A549 (cell line): ENCODE measurements at regions not wholly inside any gene's neighbourhood (a gene's known extent, or its start where the extent isn't known, plus 50 kb on each side); places are given as distances from the start of the nearest gene placed in this dataset.

Experiments
- ATAC-seq, 2 experiments: fragments of 200-7000 bp in 1 of 2; fragments of >200 bp in 1 of 2; cut with Nextera tagmentation in 1 of 2; cut with Tn5 transposase in 1 of 2; 3 replicates each; pipeline versions ENCODE4 v1.8.0 to v1.9.1; 2018 to 2020; ENCODE audit warnings: mild to moderate bottlenecking in 1 of 2, moderate library complexity in 1 of 2
- CTCF ChIA-PET: fragments of 300-600 bp; sonication (Branson Sonifier 250); formaldehyde crosslinking; extraction: SDS; loops from one replicate; lab custom pipeline; 2021; ENCODE audit warnings: antibody characterized with exemption, inconsistent platforms; lab: Yijun Ruan, JAX
- POLR2A ChIA-PET: fragments of 350-600 bp; formaldehyde crosslinking; extraction: SDS; loops from one replicate; lab custom pipeline; 2021; ENCODE audit warnings: antibody characterized with exemption, inconsistent platforms; lab: Yijun Ruan, JAX
- DNase-seq, 2 experiments: peaks; one replicate each; pipeline versions ENCODE4 v3.0.0 to v3.0.0-alpha.2; 2011 to 2016; ENCODE audit warnings: low read depth in 1 of 2, low spot score in 1 of 2
- FAIRE-seq: peaks from 2 replicates; lab custom pipeline; 2011; peaks lifted over from hg19 to GRCh38; lab: Jason Lieb, UNC
- H3K27ac ChIP-seq, 2 experiments: fragments of >200 bp; sonication (Bioruptor Twin); formaldehyde crosslinking; 3 replicates each; pipeline ENCODE4 v1.5.1; 2016 to 2017
- H3K4me1 ChIP-seq: fragments of >200 bp; sonication (Bioruptor Twin); formaldehyde crosslinking; 3 replicates; pipeline ENCODE4 v1.6.1; 2016
- H3K4me2 ChIP-seq: fragments of >200 bp; sonication (Bioruptor Twin); formaldehyde crosslinking; 3 replicates; pipeline ENCODE4 v1.6.1; 2016
- H3K4me3 ChIP-seq: fragments of >200 bp; sonication (Bioruptor Twin); formaldehyde crosslinking; 3 replicates; pipeline ENCODE4 v1.5.1; 2016
- H3K9me3 ChIP-seq: fragments of >200 bp; sonication (Bioruptor Twin); formaldehyde crosslinking; 3 replicates; pipeline ENCODE4 v1.6.1; 2016
- CEBPB ChIP-seq, 2 experiments: fragments of >200 bp in 1 of 2; sonication (Bioruptor Twin) in 1 of 2; formaldehyde crosslinking in 1 of 2; IDR thresholded peaks; 2 replicates each; pipeline ENCODE4 v1.6.1; 2012 to 2016
- CHD4 ChIP-seq: fragments of 200-600 bp; sonication (generic); IDR thresholded peaks from 2 replicates; pipeline ENCODE4 v1.6.1; 2016; ENCODE audit warnings: antibody characterized with exemption, mild to moderate bottlenecking, borderline replicate concordance
- CTCF ChIP-seq: fragments of >200 bp; sonication (Bioruptor Twin); formaldehyde crosslinking; IDR thresholded peaks from 3 replicates; pipeline ENCODE4 v1.5.1; 2016
- EHF ChIP-seq: fragments of 250-450 bp; sonication (Bioruptor Pico); IDR thresholded peaks from 2 replicates; pipeline ENCODE4 v1.5.0; 2020; ENCODE audit warnings: mild to moderate bottlenecking
- FOSB ChIP-seq: fragments of 250-450 bp; sonication (Bioruptor Pico); IDR thresholded peaks from 2 replicates; pipeline ENCODE4 v1.5.0; 2020; ENCODE audit warnings: mild to moderate bottlenecking, moderate library complexity
- FOSL2 ChIP-seq, 2 experiments: fragments of 450-650 bp in 1 of 2; fragments of >200 bp in 1 of 2; sonication (Bioruptor Twin) in 1 of 2; formaldehyde crosslinking; IDR thresholded peaks; 2 replicates each; pipeline versions ENCODE4 v1.5.0 to v1.6.1; 2016 to 2020; ENCODE audit warnings: mild to moderate bottlenecking in 1 of 2, moderate library complexity in 1 of 2
- FOXS1 ChIP-seq: fragments of 250-450 bp; sonication (Bioruptor Pico); IDR thresholded peaks from 2 replicates; pipeline ENCODE4 v1.5.0; 2020; ENCODE audit warnings: mild to moderate bottlenecking, moderate library complexity
- HDAC2 ChIP-seq: fragments of 200-600 bp; sonication (generic); IDR thresholded peaks from 2 replicates; pipeline ENCODE4 v1.6.1; 2016
- HEYL ChIP-seq: fragments of 250-450 bp; sonication (Bioruptor Pico); IDR thresholded peaks from 2 replicates; pipeline ENCODE4 v1.8.0; 2021; ENCODE audit warnings: mild to moderate bottlenecking, moderate library complexity
- HOXA7 ChIP-seq: fragments of 250-450 bp; sonication (Bioruptor Pico); IDR thresholded peaks from 2 replicates; pipeline ENCODE4 v1.5.0; 2020; ENCODE audit warnings: mild to moderate bottlenecking, moderate library complexity
- HOXB5 ChIP-seq: fragments of 250-450 bp; sonication (Bioruptor Pico); IDR thresholded peaks from 2 replicates; pipeline ENCODE4 v1.5.0; 2020; ENCODE audit warnings: mild to moderate bottlenecking, moderate library complexity
- JUNB ChIP-seq: fragments of >200 bp; sonication (Bioruptor Twin); formaldehyde crosslinking; IDR thresholded peaks from 2 replicates; pipeline ENCODE4 v1.6.1; 2016
- KDM1A ChIP-seq: fragments of 200-600 bp; sonication (generic); IDR thresholded peaks from 2 replicates; pipeline ENCODE4 v1.6.1; 2016; ENCODE audit warnings: low read depth, mild to moderate bottlenecking
- MAFK ChIP-seq: fragments of 450-650 bp; IDR thresholded peaks from 2 replicates; pipeline ENCODE4 v1.6.1; 2014; ENCODE audit not compliant: partially characterized antibody
- MAZ ChIP-seq: fragments of 150-350 bp; IDR thresholded peaks from 2 replicates; pipeline ENCODE4 v1.6.1; 2014; ENCODE audit warnings: antibody characterized with exemption, low read depth, low read length, borderline replicate concordance
- NFE2L2 ChIP-seq: fragments of 150-350 bp; conservative IDR thresholded peaks from 2 replicates; pipeline ENCODE4 v1.6.1; 2014; ENCODE audit warnings: low read length
- NPAS2 ChIP-seq: fragments of 250-450 bp; sonication (Bioruptor Pico); IDR thresholded peaks from 2 replicates; pipeline ENCODE4 v1.8.0; 2022; ENCODE audit warnings: mild to moderate bottlenecking, moderate library complexity, borderline replicate concordance
- NR3C1 ChIP-seq: fragments of >200 bp; sonication (Bioruptor Twin); formaldehyde crosslinking; IDR thresholded peaks from 3 replicates; pipeline ENCODE4 v1.6.1; 2017
- PBX3 ChIP-seq: IDR thresholded peaks from 2 replicates; pipeline ENCODE4 v1.6.1; 2012
- POLR2AphosphoS2 ChIP-seq: conservative IDR thresholded peaks from 2 replicates; pipeline ENCODE4 v1.6.1; 2012; ENCODE audit warnings: low read length, improper control_type of control experiment, inconsistent platforms
- RAD21 ChIP-seq, 2 experiments: fragments of >200 bp in 1 of 2; sonication (Bioruptor Twin) in 1 of 2; formaldehyde crosslinking in 1 of 2; IDR thresholded peaks in 1 of 2; conservative IDR thresholded peaks in 1 of 2; 2 replicates in 1 of 2; 3 replicates in 1 of 2; pipeline ENCODE4 v1.6.1; 2012 to 2018; ENCODE audit warnings: inconsistent platforms in 1 of 2
- RCOR1 ChIP-seq: fragments of 150-350 bp; IDR thresholded peaks from 2 replicates; pipeline ENCODE4 v1.6.1; 2014; ENCODE audit warnings: antibody characterized with exemption, low read length, low read depth
- RFX5 ChIP-seq: fragments of 450-650 bp; IDR thresholded peaks from 2 replicates; pipeline ENCODE4 v1.7.1; 2014; ENCODE audit warnings: antibody characterized with exemption, mild to moderate bottlenecking, moderate library complexity
- RNF2 ChIP-seq: fragments of 200-600 bp; sonication (generic); IDR thresholded peaks from 2 replicates; pipeline ENCODE4 v1.6.1; 2016; ENCODE audit warnings: low read depth, mild to moderate bottlenecking, antibody characterized with exemption, moderate library complexity, borderline replicate concordance
- TFCP2L1 ChIP-seq: fragments of 250-450 bp; sonication (Bioruptor Pico); IDR thresholded peaks from 2 replicates; pipeline ENCODE4 v1.5.0; 2021; ENCODE audit warnings: mild to moderate bottlenecking
- ZSCAN20 ChIP-seq: fragments of 250-450 bp; sonication (Bioruptor Pico); IDR thresholded peaks from 2 replicates; pipeline ENCODE4 v1.8.0; 2022; ENCODE audit warnings: mild to moderate bottlenecking, moderate library complexity
- WGBS: methylation state at CpG from one replicate; pipeline ENCODE4 v1.1.6; 2017; ENCODE audit errors: missing lambda C conversion rate; 5-methylcytosine and 5-hydroxymethylcytosine counted together
- TF ChIP-seq, protein P1 (sequence below): fragments of 250-450 bp; sonication (Bioruptor Pico); IDR thresholded peaks from 2 replicates; pipeline ENCODE4 v1.5.0; 2021; ENCODE audit warnings: mild to moderate bottlenecking, moderate library complexity, borderline replicate concordance
- TF ChIP-seq, protein P2 (sequence below): IDR thresholded peaks from 2 replicates; pipeline ENCODE4 v1.6.1; 2012

DNA sequence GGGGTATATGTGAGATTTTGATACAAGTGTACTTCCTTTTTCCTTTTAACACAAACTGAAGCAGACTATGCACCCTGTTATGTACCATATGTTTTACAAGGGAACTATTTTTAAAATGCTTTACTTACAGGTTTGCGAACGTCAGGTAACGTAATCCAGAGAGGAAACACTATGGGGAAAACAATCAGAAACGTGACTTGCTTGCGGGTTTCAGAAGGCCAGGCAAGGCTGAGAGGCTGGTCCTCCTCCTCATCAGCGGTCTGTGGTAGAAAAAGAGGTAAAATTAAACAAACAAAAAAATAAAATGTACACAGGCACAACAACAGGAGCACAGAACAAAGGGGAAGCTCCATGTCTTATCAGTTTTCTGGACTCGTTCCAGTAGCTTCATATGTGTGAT, 141.2 kb downstream of the ACER2 start:
- TF ChIP-seq HDAC2: no peak
- TF ChIP-seq CTCF: no peak
- TF ChIP-seq ZSCAN20: no peak
- no peak for TF ChIP-seq PBX3
- no peak for TF ChIP-seq JUNB
- no peak for TF ChIP-seq RFX5
- no peak for TF ChIP-seq FOSL2 (IDR thresholded peaks at IDR 0.05)
- TF ChIP-seq FOSL2 (CRISPR knock-in tag; IDR thresholded peaks at IDR 0.05): no peak
- no peak for TF ChIP-seq NR3C1

GRCh38 chr9:19533373-19533772, 124.6 kb downstream of the ACER2 start:
- ATAC-seq (no peak), FAIRE-seq (no peak), DNase-seq (no peak)
- 0% methylated on average over 3 of the region's 3 CpGs for whole genome bisulfite sequencing
- ChIA-PET POLR2A (no interaction called here), CTCF (interaction anchor here (0.7 to 0.9 kb wide), 2 partner anchors 68 to 126 kb away, joined by 3 read pairs; no protein-coding TSS in a partner anchor)
- TF ChIP-seq FOXS1 (CRISPR knock-in tag) (no peak), MAFK (no peak)
- Histone ChIP-seq H3K4me2 (no peak overlapping the region), H3K9me3 (no peaks in the 10 kb centered on the region), H3K27ac (no peak overlapping the region), H3K4me3 (no peak overlapping the region), H3K4me1 (no peaks in the 10 kb centered on the region)

More for the DNA sequence above, 141.2 kb downstream of the ACER2 start:
- CTCF ChIA-PET: interaction anchor here (0.6 kb wide), 1 partner anchor 142 kb away, joined by 4 read pairs; no protein-coding TSS in a partner anchor
- 49% methylated on average over 7 of the region's 7 CpGs for WGBS
- no peak overlapping the region for H3K4me2 ChIP-seq
- H3K27ac ChIP-seq: no peak overlapping the region
- POLR2A ChIA-PET: no interaction called here
- ATAC-seq (no peak), FAIRE-seq (no peak), DNase-seq (no peak)
- no peak overlapping the region for H3K4me3 ChIP-seq
- H3K9me3 ChIP-seq: no peaks in the 10 kb centered on the region
- H3K4me1 ChIP-seq: no peaks in the 10 kb centered on the region

DNA sequence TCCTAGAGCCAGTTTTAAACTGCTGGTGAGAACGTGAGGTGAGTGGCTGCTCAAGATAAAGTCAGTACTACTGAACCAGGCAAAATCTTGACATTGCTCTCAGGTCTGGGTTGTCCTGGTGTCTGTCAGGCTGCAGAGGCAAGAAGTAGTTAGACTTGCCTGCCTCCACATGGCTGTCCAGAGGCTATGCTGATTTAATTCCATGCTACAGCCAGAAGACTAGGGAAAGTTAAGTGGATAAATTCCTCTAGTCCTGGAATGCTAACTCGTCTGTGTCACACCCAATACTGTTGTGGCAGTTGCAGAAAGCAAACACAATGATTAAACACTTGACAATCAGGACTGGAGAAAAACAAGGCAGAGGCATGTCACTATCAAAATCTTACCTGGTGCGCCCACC, 118.9 kb downstream of the ACER2 start:
- Histone ChIP-seq H3K4me1 (no peaks in the 10 kb centered on the region), H3K4me3 (no peak overlapping the region), H3K4me2 (no peak overlapping the region), H3K9me3 (no peaks in the 10 kb centered on the region), H3K27ac (no peak overlapping the region)
- 20% methylated on average over 3 of the region's 3 CpGs for WGBS
- no peak for ATAC-seq
- DNase-seq: no peak
- ChIA-PET POLR2A (no interaction called here), CTCF (no interaction called here)
- FAIRE-seq: no peak
- TF ChIP-seq NPAS2: no peak
- TF ChIP-seq MAZ: no peak
- no peak for TF ChIP-seq POLR2AphosphoS2
- TF ChIP-seq FOSB (CRISPR knock-in tag): no peak
- TF ChIP-seq NFE2L2: no peak
- no peak for TF ChIP-seq TFCP2L1 (CRISPR knock-in tag)
- TF ChIP-seq KDM1A: no peak
- TF ChIP-seq, protein P1, sequence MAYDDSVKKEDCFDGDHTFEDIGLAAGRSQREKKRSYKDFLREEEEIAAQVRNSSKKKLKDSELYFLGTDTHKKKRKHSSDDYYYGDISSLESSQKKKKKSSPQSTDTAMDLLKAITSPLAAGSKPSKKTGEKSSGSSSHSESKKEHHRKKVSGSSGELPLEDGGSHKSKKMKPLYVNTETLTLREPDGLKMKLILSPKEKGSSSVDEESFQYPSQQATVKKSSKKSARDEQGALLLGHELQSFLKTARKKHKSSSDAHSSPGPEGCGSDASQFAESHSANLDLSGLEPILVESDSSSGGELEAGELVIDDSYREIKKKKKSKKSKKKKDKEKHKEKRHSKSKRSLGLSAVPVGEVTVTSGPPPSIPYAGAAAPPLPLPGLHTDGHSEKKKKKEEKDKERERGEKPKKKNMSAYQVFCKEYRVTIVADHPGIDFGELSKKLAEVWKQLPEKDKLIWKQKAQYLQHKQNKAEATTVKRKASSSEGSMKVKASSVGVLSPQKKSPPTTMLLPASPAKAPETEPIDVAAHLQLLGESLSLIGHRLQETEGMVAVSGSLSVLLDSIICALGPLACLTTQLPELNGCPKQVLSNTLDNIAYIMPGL (CRISPR knock-in tag): no peak
- no peak for TF ChIP-seq HOXA7 (CRISPR knock-in tag)
- no peak for TF ChIP-seq RAD21 (conservative IDR thresholded peaks at IDR 0.05 in 1 of 2, IDR thresholded peaks at IDR 0.05 in 1 of 2)
- no peak for TF ChIP-seq CEBPB (IDR thresholded peaks at IDR 0.05)
- TF ChIP-seq EHF (CRISPR knock-in tag): no peak
- no peak for TF ChIP-seq CTCF
- TF ChIP-seq HEYL (CRISPR knock-in tag): no peak
- no peak for TF ChIP-seq RCOR1
- TF ChIP-seq, protein P2, sequence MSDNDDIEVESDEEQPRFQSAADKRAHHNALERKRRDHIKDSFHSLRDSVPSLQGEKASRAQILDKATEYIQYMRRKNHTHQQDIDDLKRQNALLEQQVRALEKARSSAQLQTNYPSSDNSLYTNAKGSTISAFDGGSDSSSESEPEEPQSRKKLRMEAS: no peak
- TF ChIP-seq RNF2: no peak
- no peak for TF ChIP-seq CHD4
- TF ChIP-seq HOXB5 (CRISPR knock-in tag): no peak
